Colon (tissue), 2 donors: ENCODE measurements at regions not wholly inside any gene's neighbourhood (a gene's known extent, or its start where the extent isn't known, plus 50 kb on each side); places are given as distances from the start of the nearest gene placed in this dataset.

Experiments
- FAIRE-seq: peaks from 2 replicates; lab custom pipeline; 2012; peaks lifted over from hg19 to GRCh38; lab: Jason Lieb, UNC
- donor health status: control.
- donor health status: control.

DNA sequence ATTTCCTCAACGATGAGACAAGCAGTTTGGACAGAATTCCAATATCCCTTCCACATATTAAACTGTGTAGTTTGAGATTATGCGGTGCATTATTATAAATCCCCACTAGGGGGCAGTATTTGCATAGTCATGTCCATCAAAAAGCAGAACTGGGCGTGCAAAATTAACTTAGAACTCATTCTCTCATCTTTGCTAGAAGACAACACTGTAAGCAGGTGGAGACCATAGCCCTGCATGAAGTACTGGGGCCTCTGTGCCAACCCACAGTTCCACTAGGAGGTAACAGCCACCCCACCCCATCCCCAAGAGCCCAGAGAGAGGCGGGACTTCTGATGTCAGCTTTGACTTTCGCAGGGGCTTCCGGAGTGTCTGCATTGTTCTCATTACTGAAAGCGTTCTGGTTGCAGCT lies 106.6 kb upstream of the TMC3 start:
- FAIRE-seq = no peak

DNA sequence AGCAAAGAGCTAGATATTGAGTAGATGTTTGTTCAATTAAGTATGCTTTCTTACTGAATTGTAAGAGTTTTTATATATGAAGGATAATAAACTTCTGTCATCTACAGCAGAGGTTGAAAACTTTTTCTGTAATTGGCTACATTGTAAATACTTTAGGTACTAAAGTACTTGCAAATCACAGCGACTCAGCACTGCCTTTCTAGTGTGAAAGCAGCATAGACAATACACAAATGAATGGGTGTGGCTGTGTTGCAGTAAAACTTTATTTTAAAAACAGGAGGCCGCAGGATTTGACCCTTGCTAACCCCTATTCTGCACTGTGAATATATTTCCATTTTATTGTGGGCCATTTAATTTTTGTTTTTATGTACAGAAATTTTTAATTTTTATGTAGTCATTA lies 104.3 kb upstream of the TMC3 start:
- no peak for FAIRE-seq

DNA sequence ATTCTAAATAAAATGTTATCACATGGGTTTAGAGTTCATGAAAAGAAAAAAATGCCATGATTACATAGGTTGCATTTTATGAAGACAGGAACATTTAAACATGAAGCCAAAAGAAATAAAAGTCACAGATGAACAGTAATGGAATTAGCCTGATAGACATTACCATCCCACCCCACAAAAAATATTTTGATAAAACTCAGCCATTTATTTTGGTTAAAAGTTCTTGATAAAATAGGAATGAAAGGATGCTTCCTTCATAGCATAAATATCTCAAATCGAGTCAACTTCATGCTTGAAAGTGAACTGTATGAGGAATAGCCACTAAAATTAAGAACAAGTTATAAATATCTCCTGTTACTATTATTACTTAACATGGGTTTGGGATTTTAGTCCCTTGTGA lies 101.9 kb upstream of the TMC3 start:
- no peak for FAIRE-seq

DNA sequence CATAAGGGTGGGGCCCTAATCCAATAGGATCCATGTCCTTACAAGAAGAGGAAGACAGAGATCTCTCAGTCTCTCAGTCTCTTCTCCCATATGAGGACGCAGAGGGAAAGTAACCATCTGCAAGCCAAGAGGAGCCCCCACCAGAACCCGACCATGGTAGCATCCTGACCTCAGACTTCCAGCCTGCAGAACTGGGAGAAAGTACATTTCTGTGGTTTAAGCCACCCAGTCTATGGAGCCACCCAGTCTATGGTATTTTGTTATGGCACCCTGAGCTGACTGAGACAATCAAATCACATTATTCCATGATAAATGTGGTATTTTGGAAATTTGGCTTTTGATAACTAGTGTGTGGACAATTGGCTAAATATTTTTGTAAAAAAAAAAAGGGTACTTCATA lies 101.5 kb upstream of the TMC3 start:
- no peak for FAIRE-seq

GRCh38 chr15:81473946-81474345 lies 99.9 kb upstream of the TMC3 start:
- FAIRE-seq = no peak

- no peak for FAIRE-seq
Measured at GRCh38 chr15:81473177-81473576, 99.2 kb upstream of the TMC3 start.

GRCh38 chr15:81471151-81471550 lies 97.1 kb upstream of the TMC3 start:
- no peak for FAIRE-seq

GRCh38 chr15:81469154-81469553 lies 95.1 kb upstream of the TMC3 start:
- no peak for FAIRE-seq

GRCh38 chr15:81466741-81467140 lies 92.7 kb upstream of the TMC3 start:
- FAIRE-seq = no peak

- FAIRE-seq = no peak
Measured at GRCh38 chr15:81454024-81454423, 80.0 kb upstream of the TMC3 start.

- no peak for FAIRE-seq
Measured at GRCh38 chr15:81450721-81451120, 76.7 kb upstream of the TMC3 start.

GRCh38 chr15:81449836-81450474 lies 75.9 kb upstream of the TMC3 start:
- no peak for FAIRE-seq

- no peak for FAIRE-seq
Measured at GRCh38 chr15:81443040-81443820, 69.2 kb upstream of the TMC3 start.

DNA sequence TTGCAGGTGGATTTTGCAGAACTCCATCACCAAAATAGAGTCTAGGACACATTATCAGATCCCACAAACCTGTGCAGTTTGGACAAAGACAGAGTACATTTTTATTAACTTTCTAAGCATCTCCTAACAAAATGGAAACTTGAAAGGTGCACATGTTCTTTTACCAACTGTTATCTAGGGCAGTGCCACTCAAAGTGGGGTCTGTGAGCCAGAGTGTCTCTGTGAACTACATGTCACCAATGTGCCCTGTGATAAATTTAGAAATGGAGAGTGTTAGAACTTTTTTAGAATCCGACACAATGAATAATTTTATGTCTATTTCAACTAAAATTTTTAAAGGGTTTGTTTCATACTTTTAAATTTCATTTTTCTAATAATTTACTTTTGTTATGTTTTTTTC lies 68.4 kb upstream of the TMC3 start:
- no peak for FAIRE-seq

- FAIRE-seq = no peak
Measured at GRCh38 chr15:81434851-81435250, 60.8 kb upstream of the TMC3 start.

GRCh38 chr15:81433462-81433861 lies 59.4 kb upstream of the TMC3 start:
- no peak for FAIRE-seq

- FAIRE-seq = no peak
Measured at GRCh38 chr15:81432179-81432578, 58.2 kb upstream of the TMC3 start.

GRCh38 chr15:81427176-81427575 lies 53.2 kb upstream of the TMC3 start:
- FAIRE-seq = no peak

- FAIRE-seq = no peak
Measured at GRCh38 chr15:81425905-81426304, 51.9 kb upstream of the TMC3 start.
